ENCODE measurements at regions not wholly inside any gene's neighbourhood (a gene's known extent, or its start where the extent isn't known, plus 50 kb on each side); places are given as distances from the start of the nearest gene placed in this dataset.

GRCh38 chr16:14344945-14345344 is 273.8 kb downstream of the MRTFB start:
- Histone ChIP-seq H3K4me2 (no peak overlapping the region), H3K27ac (no peak overlapping the region), H3K4me1 (no peaks in the 10 kb centered on the region; a peak in 1 of 20 replicates), H3K9ac (no peak overlapping the region), H3K4me3 (no peak overlapping the region), H3K36me3 (no peaks in the 10 kb centered on the region), H3K9me3 (replicated peaks in 1 of 11) (peaks cover 23 to 37% (median 31%) of the 10 kb centered on the region in 11 experiments), H4K20me1 (no peaks in the 10 kb centered on the region), H3K27me3 (no peaks in the 10 kb centered on the region)
- TF ChIP-seq Cebpa-rat (IDR thresholded peaks at IDR 0.05), result no peak

GRCh38 chr16:14344292-14344691 is 273.2 kb downstream of the MRTFB start:
- H4K20me1 ChIP-seq, result no peaks in the 10 kb centered on the region
- H3K9me3 ChIP-seq (replicated peaks in 1 of 11), result peaks cover 23 to 37% (median 32%) of the 10 kb centered on the region in 11 experiments
- no peak overlapping the region for H3K9ac ChIP-seq
- no peak overlapping the region for H3K4me3 ChIP-seq
- H3K4me2 ChIP-seq, result no peak overlapping the region
- H3K27me3 ChIP-seq, result no peaks in the 10 kb centered on the region
- no peak overlapping the region for H3K27ac ChIP-seq
- TF ChIP-seq Cebpa-rat (IDR thresholded peaks at IDR 0.05), result no peak
- H3K36me3 ChIP-seq, result no peaks in the 10 kb centered on the region
- no peaks in the 10 kb centered on the region; a peak in 1 of 20 replicates for H3K4me1 ChIP-seq

GRCh38 chr16:14341324-14342225 is 270.5 kb downstream of the MRTFB start:
- Histone ChIP-seq H3K27me3 (no peaks in the 10 kb centered on the region), H3K4me2 (no peak overlapping the region), H3K4me1 (no peaks in the 10 kb centered on the region; a peak in 1 of 20 replicates), H4K20me1 (no peaks in the 10 kb centered on the region), H3K27ac (no peak overlapping the region), H3K9me3 (replicated peaks in 1 of 11) (peaks cover 23 to 37% (median 33%) of the 10 kb centered on the region in 11 experiments), H3K9ac (no peak overlapping the region), H3K36me3 (no peaks in the 10 kb centered on the region), H3K4me3 (no peak overlapping the region)
- no peak for TF ChIP-seq Cebpa-rat (IDR thresholded peaks at IDR 0.05)

GRCh38 chr16:14339694-14340093 is 268.6 kb downstream of the MRTFB start:
- no peaks in the 10 kb centered on the region for H4K20me1 ChIP-seq
- no peak overlapping the region for H3K27ac ChIP-seq
- no peak overlapping the region for H3K4me2 ChIP-seq
- no peaks in the 10 kb centered on the region for H3K27me3 ChIP-seq
- no peak overlapping the region for H3K4me3 ChIP-seq
- H3K9me3 ChIP-seq (replicated peaks in 1 of 11), result peaks cover 26 to 46% (median 33%) of the 10 kb centered on the region in 11 experiments
- no peaks in the 10 kb centered on the region for H3K36me3 ChIP-seq
- no peak for TF ChIP-seq Cebpa-rat (IDR thresholded peaks at IDR 0.05)
- H3K4me1 ChIP-seq, result no peaks in the 10 kb centered on the region
- H3K9ac ChIP-seq, result no peak overlapping the region

GRCh38 chr16:14338969-14339368 is 267.9 kb downstream of the MRTFB start:
- Histone ChIP-seq H4K20me1 (no peaks in the 10 kb centered on the region), H3K4me1 (no peaks in the 10 kb centered on the region), H3K27ac (no peak overlapping the region), H3K27me3 (no peaks in the 10 kb centered on the region), H3K36me3 (no peaks in the 10 kb centered on the region), H3K9me3 (replicated peaks in 1 of 11) (peaks cover 26 to 46% (median 33%) of the 10 kb centered on the region in 11 experiments), H3K4me3 (no peak overlapping the region), H3K4me2 (no peak overlapping the region), H3K9ac (no peak overlapping the region)
- no peak for TF ChIP-seq Cebpa-rat (IDR thresholded peaks at IDR 0.05)

- Histone ChIP-seq H3K9ac (no peak overlapping the region), H3K4me3 (no peak overlapping the region), H3K9me3 (replicated peaks in 1 of 11) (peaks cover 26 to 46% (median 29%) of the 10 kb centered on the region in 11 experiments)
Observed at GRCh38 chr16:14338236-14338635, 267.1 kb downstream of the MRTFB start.

GRCh38 chr16:14337303-14338191 is 266.4 kb downstream of the MRTFB start:
- Histone ChIP-seq H3K4me3 (no peak overlapping the region), H3K27ac (no peak overlapping the region), H4K20me1 (no peaks in the 10 kb centered on the region), H3K4me2 (no peak overlapping the region), H3K4me1 (no peaks in the 10 kb centered on the region), H3K9ac (no peak overlapping the region), H3K9me3 (replicated peaks in 1 of 11) (peaks cover 21 to 39% (median 25%) of the 10 kb centered on the region in 11 experiments), H3K36me3 (no peaks in the 10 kb centered on the region), H3K27me3 (no peaks in the 10 kb centered on the region)
- TF ChIP-seq Cebpa-rat (IDR thresholded peaks at IDR 0.05), result no peak

More at GRCh38 chr16:14338236-14338635, 267.1 kb downstream of the MRTFB start:
- no peak overlapping the region for H3K27ac ChIP-seq
- no peak for TF ChIP-seq Cebpa-rat (IDR thresholded peaks at IDR 0.05)
- H3K36me3 ChIP-seq, result no peaks in the 10 kb centered on the region
- no peaks in the 10 kb centered on the region for H3K4me1 ChIP-seq
- H4K20me1 ChIP-seq, result no peaks in the 10 kb centered on the region
- no peak overlapping the region for H3K4me2 ChIP-seq
- H3K27me3 ChIP-seq, result no peaks in the 10 kb centered on the region

- H3K27me3 ChIP-seq, result no peaks in the 10 kb centered on the region
- H4K20me1 ChIP-seq, result no peaks in the 10 kb centered on the region; a peak in 1 of 22 replicates
- no peak overlapping the region for H3K9ac ChIP-seq
- no peak overlapping the region for H3K4me3 ChIP-seq
- no peak overlapping the region for H3K27ac ChIP-seq
- H3K36me3 ChIP-seq, result no peaks in the 10 kb centered on the region
- H3K9me3 ChIP-seq (replicated peaks in 1 of 11), result peaks cover 0 to 19% (median 2%) of the 10 kb centered on the region in 11 experiments; a peak in 6 of 22 replicates
- H3K4me2 ChIP-seq, result no peak overlapping the region
- H3K4me1 ChIP-seq, result peaks cover 0 to 2% (median 0%) of the 10 kb centered on the region in 10 experiments; a peak in 1 of 20 replicates
- TF ChIP-seq Cebpa-rat (IDR thresholded peaks at IDR 0.05), result no peak
Observed at GRCh38 chr16:14335297-14335696, 264.2 kb downstream of the MRTFB start.
